ENCODE measurements at regions not wholly inside any gene's neighbourhood (a gene's known extent, or its start where the extent isn't known, plus 50 kb on each side); places are given as distances from the start of the nearest gene placed in this dataset.
"Not testable (repeated sequence)": the region's sequence is repeated elsewhere in the genome, so short reads cannot be mapped to it uniquely, and the experiment has no call there.

- H3K4me3 ChIP-seq (ENCODE audit: insufficient read depth, low read depth, low read length); H3K36me3 ChIP-seq (ENCODE audit: control insufficient read depth, insufficient read depth, low read length); H3K4me1 ChIP-seq (ENCODE audit: control insufficient read depth, insufficient read depth, low read length); H3K27me3 ChIP-seq (ENCODE audit: control insufficient read depth, insufficient read depth, low read length, poor library complexity, severe bottlenecking); H3K27ac ChIP-seq (ENCODE audit: insufficient read depth, low read depth, low read length, poor library complexity, severe bottlenecking): not testable (repeated sequence)
- 73 to 75% methylated on average over 13 of the region's 13 CpGs for WGBS, 2 experiments
- peaks cover 64% of the 10 kb centered on the region for H3K9me3 ChIP-seq (ENCODE audit: control insufficient read depth, low read length)
These were observed 4492.7 kb upstream of the OR11H1 start for GRCh38 chr22:11035031-11035873.

- not testable (repeated sequence) for H3K4me3 ChIP-seq (ENCODE audit: insufficient read depth, low read depth, low read length)
These were observed 4490.7 kb upstream of the OR11H1 start for GRCh38 chr22:11037314-11037713.

DNA sequence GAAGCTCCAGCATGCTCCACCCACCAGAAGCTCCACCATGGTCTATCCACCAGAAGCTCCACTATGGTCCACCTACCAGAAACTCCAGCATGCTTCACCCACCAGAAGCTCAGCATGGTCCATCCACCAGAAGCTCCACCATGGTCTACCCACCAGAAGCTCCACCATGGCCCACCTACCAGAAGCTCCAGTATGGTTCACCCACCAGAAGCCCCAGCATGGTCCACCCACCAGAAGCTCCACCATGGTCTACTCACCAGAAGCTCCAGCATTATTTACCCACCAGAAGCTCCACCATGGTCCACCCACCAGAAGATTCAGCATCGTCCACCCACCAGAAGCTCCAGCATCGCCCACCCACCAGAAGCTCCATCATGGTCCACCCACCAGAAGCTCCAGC lies 4490.2 kb upstream of the OR11H1 start:
- H3K27me3 ChIP-seq (ENCODE audit: control insufficient read depth, insufficient read depth, low read length, poor library complexity, severe bottlenecking); H3K4me3 ChIP-seq (ENCODE audit: insufficient read depth, low read depth, low read length); H3K36me3 ChIP-seq (ENCODE audit: control insufficient read depth, insufficient read depth, low read length); H3K27ac ChIP-seq (ENCODE audit: insufficient read depth, low read depth, low read length, poor library complexity, severe bottlenecking); H3K4me1 ChIP-seq (ENCODE audit: control insufficient read depth, insufficient read depth, low read length): not testable (repeated sequence)
- H3K9me3 ChIP-seq (ENCODE audit: control insufficient read depth, low read length), result peaks cover 63% of the 10 kb centered on the region
- WGBS, 2 experiments, result 67 to 71% methylated on average over 2 of the region's 2 CpGs

More at GRCh38 chr22:11037314-11037713, 4490.7 kb upstream of the OR11H1 start:
- WGBS, 2 experiments, result 56 to 68% methylated on average over 1 of the region's 1 CpG
- not testable (repeated sequence) for H3K27ac ChIP-seq (ENCODE audit: insufficient read depth, low read depth, low read length, poor library complexity, severe bottlenecking); H3K27me3 ChIP-seq (ENCODE audit: control insufficient read depth, insufficient read depth, low read length, poor library complexity, severe bottlenecking); H3K4me1 ChIP-seq (ENCODE audit: control insufficient read depth, insufficient read depth, low read length); H3K36me3 ChIP-seq (ENCODE audit: control insufficient read depth, insufficient read depth, low read length)
- H3K9me3 ChIP-seq (ENCODE audit: control insufficient read depth, low read length), result peaks cover 63% of the 10 kb centered on the region

- H3K27me3 ChIP-seq (ENCODE audit: control insufficient read depth, insufficient read depth, low read length, poor library complexity, severe bottlenecking); H3K36me3 ChIP-seq (ENCODE audit: control insufficient read depth, insufficient read depth, low read length); H3K4me1 ChIP-seq (ENCODE audit: control insufficient read depth, insufficient read depth, low read length); H3K4me3 ChIP-seq (ENCODE audit: insufficient read depth, low read depth, low read length); H3K27ac ChIP-seq (ENCODE audit: insufficient read depth, low read depth, low read length, poor library complexity, severe bottlenecking): not testable (repeated sequence)
- H3K9me3 ChIP-seq (ENCODE audit: control insufficient read depth, low read length), result peaks cover 62% of the 10 kb centered on the region
- WGBS, 2 experiments, result 75 to 78% methylated on average over 7 of the region's 7 CpGs
These were observed 4489.2 kb upstream of the OR11H1 start for GRCh38 chr22:11038786-11039185.

DNA sequence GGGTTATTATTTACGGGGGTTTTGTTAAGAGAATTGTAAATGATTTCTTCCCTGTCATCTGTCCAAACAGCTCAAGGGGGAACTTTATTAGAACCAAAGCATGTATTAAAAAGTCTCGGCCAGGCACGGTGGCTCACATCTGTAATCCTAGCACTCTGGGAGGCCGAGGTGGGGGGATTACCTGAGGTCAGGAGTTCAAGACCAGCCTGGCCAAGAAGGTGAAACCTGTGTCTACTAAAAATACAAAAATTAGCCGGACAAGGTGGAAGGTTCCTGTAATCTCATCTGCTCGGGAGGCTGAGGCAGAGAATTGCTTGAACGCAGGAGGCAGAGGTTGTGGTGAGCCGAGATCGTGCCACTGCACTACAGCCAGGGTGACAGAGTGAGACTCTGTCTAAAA lies 4486.6 kb upstream of the OR11H1 start:
- 75 to 79% methylated on average over 9 of the region's 9 CpGs for WGBS, 2 experiments
- not testable (repeated sequence) for H3K4me1 ChIP-seq (ENCODE audit: control insufficient read depth, insufficient read depth, low read length); H3K36me3 ChIP-seq (ENCODE audit: control insufficient read depth, insufficient read depth, low read length); H3K27ac ChIP-seq (ENCODE audit: insufficient read depth, low read depth, low read length, poor library complexity, severe bottlenecking); H3K4me3 ChIP-seq (ENCODE audit: insufficient read depth, low read depth, low read length); H3K27me3 ChIP-seq (ENCODE audit: control insufficient read depth, insufficient read depth, low read length, poor library complexity, severe bottlenecking)
- H3K9me3 ChIP-seq (ENCODE audit: control insufficient read depth, low read length), result peaks cover 47% of the 10 kb centered on the region

GRCh38 chr22:11042116-11042515 lies 4485.9 kb upstream of the OR11H1 start:
- Histone ChIP-seq H3K4me1 (ENCODE audit: control insufficient read depth, insufficient read depth, low read length) (no peaks in the 10 kb centered on the region), H3K27ac (ENCODE audit: insufficient read depth, low read depth, low read length, poor library complexity, severe bottlenecking) (no peak overlapping the region), H3K36me3 (ENCODE audit: control insufficient read depth, insufficient read depth, low read length) (no peaks in the 10 kb centered on the region), H3K9me3 (ENCODE audit: control insufficient read depth, low read length) (peaks cover 41% of the 10 kb centered on the region), H3K27me3 (ENCODE audit: control insufficient read depth, insufficient read depth, low read length, poor library complexity, severe bottlenecking) (no peaks in the 10 kb centered on the region), H3K4me3 (ENCODE audit: insufficient read depth, low read depth, low read length) (no peak overlapping the region)
- 52 to 55% methylated on average over 6 of the region's 6 CpGs for WGBS, 2 experiments

GRCh38 chr22:11043289-11043688 lies 4484.7 kb upstream of the OR11H1 start:
- H3K9me3 ChIP-seq (ENCODE audit: control insufficient read depth, low read length), result peaks cover 33% of the 10 kb centered on the region
- not testable (repeated sequence) for H3K36me3 ChIP-seq (ENCODE audit: control insufficient read depth, insufficient read depth, low read length); H3K4me3 ChIP-seq (ENCODE audit: insufficient read depth, low read depth, low read length); H3K27ac ChIP-seq (ENCODE audit: insufficient read depth, low read depth, low read length, poor library complexity, severe bottlenecking); H3K27me3 ChIP-seq (ENCODE audit: control insufficient read depth, insufficient read depth, low read length, poor library complexity, severe bottlenecking); H3K4me1 ChIP-seq (ENCODE audit: control insufficient read depth, insufficient read depth, low read length)

GRCh38 chr22:11048884-11049283 lies 4479.1 kb upstream of the OR11H1 start:
- H3K4me3 ChIP-seq (ENCODE audit: insufficient read depth, low read depth, low read length); H3K27ac ChIP-seq (ENCODE audit: insufficient read depth, low read depth, low read length, poor library complexity, severe bottlenecking); H3K4me1 ChIP-seq (ENCODE audit: control insufficient read depth, insufficient read depth, low read length); H3K27me3 ChIP-seq (ENCODE audit: control insufficient read depth, insufficient read depth, low read length, poor library complexity, severe bottlenecking); H3K9me3 ChIP-seq (ENCODE audit: control insufficient read depth, low read length); H3K36me3 ChIP-seq (ENCODE audit: control insufficient read depth, insufficient read depth, low read length): not testable (repeated sequence)
- WGBS, 2 experiments, result 80 to 82% methylated on average over 1 of the region's 1 CpG

GRCh38 chr22:11050226-11050625 lies 4477.8 kb upstream of the OR11H1 start:
- not testable (repeated sequence) for H3K9me3 ChIP-seq (ENCODE audit: control insufficient read depth, low read length); H3K27me3 ChIP-seq (ENCODE audit: control insufficient read depth, insufficient read depth, low read length, poor library complexity, severe bottlenecking); H3K4me1 ChIP-seq (ENCODE audit: control insufficient read depth, insufficient read depth, low read length); H3K27ac ChIP-seq (ENCODE audit: insufficient read depth, low read depth, low read length, poor library complexity, severe bottlenecking); H3K36me3 ChIP-seq (ENCODE audit: control insufficient read depth, insufficient read depth, low read length); H3K4me3 ChIP-seq (ENCODE audit: insufficient read depth, low read depth, low read length)
- 81 to 83% methylated on average over 9 to 10 of the region's 11 CpGs for WGBS, 2 experiments

DNA sequence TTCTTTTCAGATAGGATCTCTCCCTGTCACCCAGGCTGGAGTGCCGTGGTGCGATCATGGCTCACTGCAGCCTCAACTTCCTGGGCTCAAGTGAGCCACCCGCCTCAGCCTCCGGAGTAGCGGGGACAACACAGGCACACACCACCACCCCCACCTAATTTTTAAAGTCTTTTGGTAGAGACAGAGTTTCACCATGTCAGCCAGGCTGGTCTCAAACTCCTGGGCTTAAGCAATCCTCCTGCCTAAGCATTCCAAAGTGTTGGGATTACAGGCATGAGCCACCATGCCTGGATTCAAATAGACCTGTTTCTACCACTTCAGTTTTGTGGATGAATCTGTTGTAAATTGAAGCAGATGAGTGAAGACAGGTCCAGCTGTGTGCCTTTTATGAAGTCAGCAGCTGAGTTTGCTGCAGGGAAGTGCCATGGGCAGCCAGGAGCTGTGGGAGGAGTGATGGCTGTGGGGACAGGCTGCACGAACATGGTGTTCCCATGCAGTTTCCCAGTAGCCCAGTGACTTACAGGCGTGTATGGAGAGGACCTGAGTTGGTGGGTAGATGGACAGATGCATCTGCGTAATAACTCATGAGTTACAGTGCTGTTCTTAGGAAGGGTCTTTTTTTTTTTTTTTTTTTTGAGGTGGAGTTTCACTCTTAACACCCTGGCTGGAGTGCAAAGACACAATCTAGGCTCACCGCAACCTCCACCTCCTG lies 4476.4 kb upstream of the OR11H1 start:
- not testable (repeated sequence) for H3K27ac ChIP-seq (ENCODE audit: insufficient read depth, low read depth, low read length, poor library complexity, severe bottlenecking)
- 66 to 74% methylated on average over 4 of the region's 9 CpGs for WGBS, 2 experiments

More for the DNA sequence above, 4476.4 kb upstream of the OR11H1 start:
- peaks cover 14% of the 10 kb centered on the region for H3K9me3 ChIP-seq (ENCODE audit: control insufficient read depth, low read length)
- not testable (repeated sequence) for H3K27me3 ChIP-seq (ENCODE audit: control insufficient read depth, insufficient read depth, low read length, poor library complexity, severe bottlenecking); H3K36me3 ChIP-seq (ENCODE audit: control insufficient read depth, insufficient read depth, low read length); H3K4me1 ChIP-seq (ENCODE audit: control insufficient read depth, insufficient read depth, low read length); H3K4me3 ChIP-seq (ENCODE audit: insufficient read depth, low read depth, low read length)
